Kidney epithelial cell (primary cell): ENCODE measurements at regions not wholly inside any gene's neighbourhood (a gene's known extent, or its start where the extent isn't known, plus 50 kb on each side); places are given as distances from the start of the nearest gene placed in this dataset.

Experiments
- DNase-seq: peaks from one replicate; pipeline ENCODE4 v3.0.0-alpha.2; 2010; ENCODE audit warnings: low read depth
- H3K27me3 ChIP-seq: 2 replicates; pipeline ENCODE4 v1.6.0; 2011; ENCODE audit warnings: low read length; ENCODE audit not compliant: control insufficient read depth, insufficient read depth
- H3K36me3 ChIP-seq: 2 replicates; pipeline ENCODE4 v1.5.1; 2011; ENCODE audit warnings: low read length; ENCODE audit not compliant: control insufficient read depth, insufficient read depth
- H3K4me3 ChIP-seq: 2 replicates; pipeline ENCODE4 v1.5.1; 2011; ENCODE audit warnings: low read depth, mild to moderate bottlenecking, control low read depth, low read length
- TF ChIP-seq, protein P1 (sequence below): IDR thresholded peaks from 2 replicates; pipeline ENCODE4 v1.5.1; 2011; ENCODE audit warnings: mild to moderate bottlenecking, moderate library complexity, low read length, control low read depth, inconsistent platforms; ENCODE audit not compliant: insufficient read depth, poor library complexity, severe bottlenecking

- TF ChIP-seq, protein P1, sequence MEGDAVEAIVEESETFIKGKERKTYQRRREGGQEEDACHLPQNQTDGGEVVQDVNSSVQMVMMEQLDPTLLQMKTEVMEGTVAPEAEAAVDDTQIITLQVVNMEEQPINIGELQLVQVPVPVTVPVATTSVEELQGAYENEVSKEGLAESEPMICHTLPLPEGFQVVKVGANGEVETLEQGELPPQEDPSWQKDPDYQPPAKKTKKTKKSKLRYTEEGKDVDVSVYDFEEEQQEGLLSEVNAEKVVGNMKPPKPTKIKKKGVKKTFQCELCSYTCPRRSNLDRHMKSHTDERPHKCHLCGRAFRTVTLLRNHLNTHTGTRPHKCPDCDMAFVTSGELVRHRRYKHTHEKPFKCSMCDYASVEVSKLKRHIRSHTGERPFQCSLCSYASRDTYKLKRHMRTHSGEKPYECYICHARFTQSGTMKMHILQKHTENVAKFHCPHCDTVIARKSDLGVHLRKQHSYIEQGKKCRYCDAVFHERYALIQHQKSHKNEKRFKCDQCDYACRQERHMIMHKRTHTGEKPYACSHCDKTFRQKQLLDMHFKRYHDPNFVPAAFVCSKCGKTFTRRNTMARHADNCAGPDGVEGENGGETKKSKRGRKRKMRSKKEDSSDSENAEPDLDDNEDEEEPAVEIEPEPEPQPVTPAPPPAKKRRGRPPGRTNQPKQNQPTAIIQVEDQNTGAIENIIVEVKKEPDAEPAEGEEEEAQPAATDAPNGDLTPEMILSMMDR, result no peak
Measured at GRCh38 chr22:47748957-47749356, 986.5 kb downstream of the TBC1D22A start.

DNA sequence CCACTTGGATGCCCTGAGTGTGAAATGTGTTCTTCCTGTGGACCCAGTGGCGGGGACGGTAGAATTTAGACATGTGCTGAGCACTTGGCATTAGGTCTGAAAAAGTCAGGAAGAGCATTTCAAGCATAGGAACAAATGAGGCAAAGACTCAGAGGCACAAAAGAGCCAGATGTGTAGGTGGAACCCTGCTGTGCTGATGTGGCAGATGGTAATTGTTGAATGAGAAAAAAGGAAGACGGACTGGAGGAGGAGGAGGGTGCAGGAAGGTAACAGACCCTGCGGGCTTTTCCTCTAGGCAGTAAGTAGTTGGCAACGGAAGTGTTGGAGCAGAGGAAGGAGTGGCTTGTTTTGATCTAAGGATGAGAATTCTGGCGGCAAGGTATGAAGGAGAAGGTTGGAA lies 985.8 kb downstream of the TBC1D22A start:
- no peaks in the 10 kb centered on the region for H3K27me3 ChIP-seq
- TF ChIP-seq, protein P1, result no peak
- no peak overlapping the region for H3K4me3 ChIP-seq
- DNase-seq, result no peak
- H3K36me3 ChIP-seq, result no peaks in the 10 kb centered on the region

More at GRCh38 chr22:47748957-47749356, 986.5 kb downstream of the TBC1D22A start:
- H3K4me3 ChIP-seq, result no peak overlapping the region
- no peaks in the 10 kb centered on the region for H3K36me3 ChIP-seq
- no peaks in the 10 kb centered on the region for H3K27me3 ChIP-seq
- no peak for DNase-seq

- Histone ChIP-seq H3K36me3 (no peaks in the 10 kb centered on the region), H3K27me3 (no peaks in the 10 kb centered on the region), H3K4me3 (no peak overlapping the region)
- TF ChIP-seq, protein P1, result no peak
- no peak for DNase-seq
Measured at GRCh38 chr22:47740109-47740805, 977.8 kb downstream of the TBC1D22A start.

GRCh38 chr22:47739291-47740015 lies 977.0 kb downstream of the TBC1D22A start:
- Histone ChIP-seq H3K36me3 (no peaks in the 10 kb centered on the region), H3K4me3 (no peak overlapping the region), H3K27me3 (no peaks in the 10 kb centered on the region)
- TF ChIP-seq, protein P1, result no peak
- DNase-seq, result no peak

DNA sequence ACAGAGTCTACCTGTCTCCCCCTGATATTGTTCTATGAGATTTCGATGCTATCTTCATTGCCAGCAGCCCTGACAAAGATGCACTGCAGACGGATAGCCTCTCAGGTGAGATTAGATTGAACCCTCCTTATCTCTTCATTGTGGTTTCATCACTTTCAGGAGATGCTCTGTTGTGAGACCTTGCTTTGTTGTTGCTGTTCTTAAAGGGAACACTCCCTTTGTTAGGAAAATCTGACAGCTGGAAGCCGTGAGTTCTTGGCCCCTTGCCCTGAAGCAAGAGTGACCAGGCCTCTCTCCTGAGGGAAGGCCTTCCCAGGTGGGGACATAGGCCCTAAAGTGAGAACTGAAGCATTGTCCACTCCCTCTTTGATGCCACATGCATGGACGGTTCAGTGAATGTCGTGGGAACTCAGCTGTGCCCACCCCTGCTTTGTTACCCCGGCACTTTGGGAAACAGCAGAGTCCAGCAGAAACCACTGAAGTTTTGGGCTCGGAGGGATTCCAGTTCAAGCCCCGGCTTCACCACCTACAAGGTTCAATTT lies 976.1 kb downstream of the TBC1D22A start:
- no peaks in the 10 kb centered on the region for H3K27me3 ChIP-seq
- TF ChIP-seq, protein P1, result no peak
- DNase-seq, result no peak
- H3K36me3 ChIP-seq, result no peaks in the 10 kb centered on the region
- H3K4me3 ChIP-seq, result no peak overlapping the region
